GM12872 (cell line): ENCODE measurements at regions not wholly inside any gene's neighbourhood (a gene's known extent, or its start where the extent isn't known, plus 50 kb on each side); places are given as distances from the start of the nearest gene placed in this dataset.

Source experiments
- CTCF ChIP-seq: IDR thresholded peaks from 3 replicates; pipeline ENCODE4 v1.5.1; 2011; ENCODE audit warnings: low read depth, mild to moderate bottlenecking, low read length, moderate library complexity; ENCODE audit not compliant: insufficient read depth

- no peak for TF ChIP-seq CTCF
Observed at GRCh38 chr22:22823131-22823810, 64.3 kb upstream of the IGLL5 start.

GRCh38 chr22:22824340-22825212 lies 63.0 kb upstream of the IGLL5 start:
- no peak for TF ChIP-seq CTCF

DNA sequence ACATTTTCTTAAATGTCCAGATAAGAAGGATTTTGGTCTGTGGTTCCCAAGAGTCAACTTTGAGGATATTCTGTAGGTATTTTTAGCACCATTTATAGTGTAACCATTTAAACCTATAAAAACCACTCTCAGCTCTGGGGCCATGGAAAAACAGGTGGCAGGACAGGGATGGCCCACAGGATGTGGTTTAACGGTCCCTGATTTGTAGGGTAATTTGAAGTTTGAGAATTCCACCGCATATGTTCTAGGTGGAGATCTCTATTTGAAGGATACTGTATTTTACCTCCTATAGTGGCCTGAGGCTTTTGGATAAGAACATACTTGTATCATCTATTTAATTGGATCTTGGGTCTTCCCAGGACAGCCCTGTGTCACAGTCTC lies 62.4 kb upstream of the IGLL5 start:
- no peak for TF ChIP-seq CTCF

- TF ChIP-seq CTCF: no peak
Observed at GRCh38 chr22:22827187-22827939, 60.3 kb upstream of the IGLL5 start.

DNA sequence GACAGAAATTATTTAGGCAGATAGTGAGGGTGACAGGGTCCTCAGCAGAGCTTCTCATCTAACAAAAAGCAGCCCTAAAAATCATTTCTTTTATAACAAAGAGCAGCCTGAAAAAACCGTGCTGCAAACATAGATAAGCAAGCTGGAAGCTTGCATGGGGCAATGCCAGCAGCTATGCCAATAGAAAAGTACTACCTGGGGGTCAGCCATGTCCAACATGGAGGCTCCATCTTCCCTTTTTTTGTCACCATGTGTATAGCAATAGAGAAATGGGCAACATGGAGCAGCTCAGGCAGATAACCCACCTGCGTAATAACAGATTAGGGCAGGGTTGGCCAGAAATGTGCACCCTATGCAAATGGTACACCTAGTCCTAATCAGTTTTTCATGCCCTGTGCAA lies 57.4 kb upstream of the IGLL5 start:
- TF ChIP-seq CTCF: no peak

- TF ChIP-seq CTCF: no peak
Observed at GRCh38 chr22:22830957-22831688, 56.5 kb upstream of the IGLL5 start.
